GM23338 (cell line): ENCODE measurements at regions not wholly inside any gene's neighbourhood (a gene's known extent, or its start where the extent isn't known, plus 50 kb on each side); places are given as distances from the start of the nearest gene placed in this dataset.

Experiments
- ATAC-seq: fragments of 200-7000 bp; cut with Tn5 transposase; 3 replicates; pipeline ENCODE4 v1.9.1; 2020
- DNase-seq: peaks from one replicate; pipeline ENCODE4 v3.0.0-alpha.2; 2015; ENCODE audit warnings: low spot score
- H2AFZ ChIP-seq: fragments of 200-600 bp; sonication (generic); 2 replicates; pipeline ENCODE4 v1.8.0; 2016; ENCODE audit warnings: antibody characterized with exemption, mild to moderate bottlenecking, moderate library complexity
- H3F3A ChIP-seq: fragments of 200-600 bp; sonication (generic); replicated peaks from 2 replicates; pipeline ENCODE4 v1.8.0; 2017; ENCODE audit warnings: antibody characterized with exemption, mixed run types, low read depth
- H3K27ac ChIP-seq: fragments of 200-600 bp; sonication (generic); 2 replicates; pipeline ENCODE4 v1.6.1; 2016; ENCODE audit warnings: low read depth
- H3K27me3 ChIP-seq: fragments of 200-600 bp; sonication (generic); 2 replicates; pipeline ENCODE4 v1.8.0; 2016; ENCODE audit warnings: mild to moderate bottlenecking, mixed run types, moderate library complexity; ENCODE audit not compliant: insufficient read depth
- H3K36me3 ChIP-seq: fragments of 200-600 bp; sonication (generic); 2 replicates; pipeline ENCODE4 v1.8.0; 2016; ENCODE audit warnings: mild to moderate bottlenecking; ENCODE audit not compliant: insufficient read depth
- H3K4me1 ChIP-seq: fragments of 200-600 bp; sonication (generic); 2 replicates; pipeline ENCODE4 v1.8.0; 2016; ENCODE audit warnings: mild to moderate bottlenecking, moderate library complexity; ENCODE audit not compliant: insufficient read depth
- H3K4me2 ChIP-seq: fragments of 200-600 bp; sonication (generic); 2 replicates; pipeline ENCODE4 v1.7.1; 2017; ENCODE audit warnings: mixed run types
- H3K4me3 ChIP-seq: fragments of 200-600 bp; sonication (generic); 2 replicates; pipeline ENCODE4 v1.6.1; 2016; ENCODE audit warnings: mixed run types
- H3K79me2 ChIP-seq: fragments of 200-600 bp; sonication (generic); replicated peaks from 2 replicates; pipeline ENCODE4 v1.8.0; 2017; ENCODE audit warnings: mild to moderate bottlenecking; ENCODE audit not compliant: insufficient read depth
- H3K9me2 ChIP-seq: fragments of 200-600 bp; sonication (generic); 2 replicates; pipeline ENCODE4 v1.8.0; 2017; ENCODE audit not compliant: insufficient read depth
- H4K20me1 ChIP-seq: fragments of 200-600 bp; sonication (generic); replicated peaks from 2 replicates; pipeline ENCODE4 v1.8.0; 2017; ENCODE audit warnings: mild to moderate bottlenecking; ENCODE audit not compliant: insufficient read depth
- H3K27ac Mint-ChIP-seq: 2 replicates; pipeline ENCODE4 v1.8.0; 2020; ENCODE audit warnings: inconsistent platforms, mild to moderate bottlenecking, moderate library complexity, mixed read lengths
- H3K27me3 Mint-ChIP-seq: 3 replicates; pipeline ENCODE4 v1.8.0; 2022; ENCODE audit warnings: low read depth, mild to moderate bottlenecking, moderate library complexity, mixed read lengths, inconsistent platforms; ENCODE audit not compliant: insufficient read depth, poor library complexity
- H3K36me3 Mint-ChIP-seq: 3 replicates; pipeline ENCODE4 v1.8.0; 2021; ENCODE audit warnings: low read depth, mild to moderate bottlenecking, inconsistent platforms, moderate library complexity, mixed read lengths
- H3K4me1 Mint-ChIP-seq: 3 replicates; pipeline ENCODE4 v1.8.0; 2020; ENCODE audit warnings: mild to moderate bottlenecking, inconsistent platforms, mixed read lengths
- H3K4me3 Mint-ChIP-seq: 3 replicates; pipeline ENCODE4 v1.8.0; 2021; ENCODE audit warnings: moderate library complexity, mild to moderate bottlenecking, inconsistent platforms, mixed read lengths
- H3K9me3 Mint-ChIP-seq: 3 replicates; pipeline ENCODE4 v1.8.0; 2020; ENCODE audit warnings: moderate library complexity, mild to moderate bottlenecking, inconsistent platforms, mixed read lengths
- CREB1 ChIP-seq: fragments of 250-450 bp; sonication (Bioruptor Pico); IDR thresholded peaks from 2 replicates; pipeline ENCODE4 v1.5.0; 2020; ENCODE audit warnings: low read depth, mild to moderate bottlenecking, moderate library complexity
- EZH2 ChIP-seq: fragments of 200-600 bp; sonication (generic); IDR thresholded peaks from one replicate; pipeline ENCODE4 v1.8.0; 2017; ENCODE audit warnings: antibody characterized with exemption, mild to moderate bottlenecking, low read depth; ENCODE audit not compliant: unreplicated experiment
- EZH2phosphoT487 ChIP-seq: fragments of 200-600 bp; sonication (generic); IDR thresholded peaks from one replicate; pipeline ENCODE4 v1.8.1; 2018; ENCODE audit warnings: antibody characterized with exemption; ENCODE audit not compliant: unreplicated experiment
- JUNB ChIP-seq: IDR thresholded peaks from one replicate; pipeline ENCODE4 v1.6.1; 2016; ENCODE audit warnings: antibody characterized with exemption; ENCODE audit not compliant: unreplicated experiment
- NANOG ChIP-seq: IDR thresholded peaks from 2 replicates; pipeline ENCODE4 v1.6.1; 2016; ENCODE audit warnings: antibody characterized with exemption, borderline replicate concordance
- POLR2AphosphoS5 ChIP-seq: IDR thresholded peaks from 2 replicates; pipeline ENCODE4 v1.6.1; 2016; ENCODE audit warnings: antibody characterized with exemption, low read depth
- REST ChIP-seq: IDR thresholded peaks from one replicate; pipeline ENCODE4 v1.6.1; 2018; ENCODE audit warnings: antibody characterized with exemption; ENCODE audit not compliant: unreplicated experiment
- STAT1 ChIP-seq: IDR thresholded peaks from one replicate; pipeline ENCODE4 v1.6.1; 2016; ENCODE audit warnings: antibody characterized with exemption; ENCODE audit not compliant: unreplicated experiment
- ZNF114 ChIP-seq: fragments of 250-450 bp; sonication (Bioruptor Pico); IDR thresholded peaks from 2 replicates; pipeline ENCODE4 v1.5.0; 2020; ENCODE audit warnings: mild to moderate bottlenecking, moderate library complexity
- ZNF331 ChIP-seq: fragments of 250-450 bp; sonication (Bioruptor Pico); IDR thresholded peaks from 2 replicates; pipeline ENCODE4 v1.5.0; 2020; ENCODE audit warnings: low read depth, mild to moderate bottlenecking, moderate library complexity
- TF ChIP-seq, protein P1 (sequence below): IDR thresholded peaks from 2 replicates; pipeline ENCODE4 v1.6.1; 2016; ENCODE audit warnings: antibody characterized with exemption
- TF ChIP-seq, protein P2 (sequence below), 2 experiments: fragments of 200-600 bp in 1 of 2; sonication (generic) in 1 of 2; conservative IDR thresholded peaks; 2 replicates each; pipeline versions ENCODE4 v1.5.1 to v1.6.1; 2016 to 2017; ENCODE audit warnings: antibody characterized with exemption in 2 of 2, low read depth in 2 of 2, mild to moderate bottlenecking in 2 of 2, moderate library complexity in 1 of 2

DNA sequence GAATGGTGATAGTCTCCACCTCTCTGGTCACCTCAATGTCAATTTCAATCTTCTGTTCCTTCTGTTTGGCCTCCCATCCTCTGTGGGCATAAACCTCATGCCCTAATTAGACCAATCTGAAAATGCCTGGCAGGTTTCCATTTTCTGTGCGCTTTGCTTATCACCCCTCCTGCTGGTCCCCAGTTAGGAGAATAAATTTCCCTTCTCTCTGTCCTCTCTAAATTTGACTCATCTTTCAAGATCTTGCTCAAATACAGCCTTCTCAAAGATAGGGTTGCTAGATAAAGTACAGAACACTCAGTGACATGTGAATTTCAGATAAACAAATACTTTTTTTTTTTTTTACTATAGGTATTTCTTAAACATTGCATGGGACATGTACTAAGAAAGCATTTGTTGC is 69.4 kb upstream of the CD180 start (continued):
- no peak for TF ChIP-seq REST

GRCh38 chr5:67263656-67264408 is 67.2 kb upstream of the CD180 start:
- TF ChIP-seq ZNF331 (CRISPR knock-in tag) (no peak), EZH2 (no peak), JUNB (no peak), REST (no peak), POLR2AphosphoS5 (no peak), ZNF114 (CRISPR knock-in tag) (no peak), NANOG (no peak), STAT1 (no peak), EZH2phosphoT487 (no peak), CREB1 (no peak)
- TF ChIP-seq, protein P1, sequence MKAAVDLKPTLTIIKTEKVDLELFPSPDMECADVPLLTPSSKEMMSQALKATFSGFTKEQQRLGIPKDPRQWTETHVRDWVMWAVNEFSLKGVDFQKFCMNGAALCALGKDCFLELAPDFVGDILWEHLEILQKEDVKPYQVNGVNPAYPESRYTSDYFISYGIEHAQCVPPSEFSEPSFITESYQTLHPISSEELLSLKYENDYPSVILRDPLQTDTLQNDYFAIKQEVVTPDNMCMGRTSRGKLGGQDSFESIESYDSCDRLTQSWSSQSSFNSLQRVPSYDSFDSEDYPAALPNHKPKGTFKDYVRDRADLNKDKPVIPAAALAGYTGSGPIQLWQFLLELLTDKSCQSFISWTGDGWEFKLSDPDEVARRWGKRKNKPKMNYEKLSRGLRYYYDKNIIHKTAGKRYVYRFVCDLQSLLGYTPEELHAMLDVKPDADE: no peak
- TF ChIP-seq, protein P2, sequence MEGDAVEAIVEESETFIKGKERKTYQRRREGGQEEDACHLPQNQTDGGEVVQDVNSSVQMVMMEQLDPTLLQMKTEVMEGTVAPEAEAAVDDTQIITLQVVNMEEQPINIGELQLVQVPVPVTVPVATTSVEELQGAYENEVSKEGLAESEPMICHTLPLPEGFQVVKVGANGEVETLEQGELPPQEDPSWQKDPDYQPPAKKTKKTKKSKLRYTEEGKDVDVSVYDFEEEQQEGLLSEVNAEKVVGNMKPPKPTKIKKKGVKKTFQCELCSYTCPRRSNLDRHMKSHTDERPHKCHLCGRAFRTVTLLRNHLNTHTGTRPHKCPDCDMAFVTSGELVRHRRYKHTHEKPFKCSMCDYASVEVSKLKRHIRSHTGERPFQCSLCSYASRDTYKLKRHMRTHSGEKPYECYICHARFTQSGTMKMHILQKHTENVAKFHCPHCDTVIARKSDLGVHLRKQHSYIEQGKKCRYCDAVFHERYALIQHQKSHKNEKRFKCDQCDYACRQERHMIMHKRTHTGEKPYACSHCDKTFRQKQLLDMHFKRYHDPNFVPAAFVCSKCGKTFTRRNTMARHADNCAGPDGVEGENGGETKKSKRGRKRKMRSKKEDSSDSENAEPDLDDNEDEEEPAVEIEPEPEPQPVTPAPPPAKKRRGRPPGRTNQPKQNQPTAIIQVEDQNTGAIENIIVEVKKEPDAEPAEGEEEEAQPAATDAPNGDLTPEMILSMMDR (conservative IDR thresholded peaks at IDR 0.05; ENCODE audit: low read depth in 2 of 2): no peak
- H4K20me1 ChIP-seq: no peaks in the 10 kb centered on the region
- Mint-ChIP-seq H3K27me3 (no peaks in the 10 kb centered on the region), H3K9me3 (no peaks in the 10 kb centered on the region), H3K4me3 (no peak overlapping the region), H3K36me3 (no peaks in the 10 kb centered on the region), H3K27ac (no peak overlapping the region), H3K4me1 (no peaks in the 10 kb centered on the region)
- no peaks in the 10 kb centered on the region for H3F3A ChIP-seq
- ATAC-seq (no peak), DNase-seq (no peak)
- H3K27ac ChIP-seq: no peak overlapping the region
- H3K79me2 ChIP-seq: no peaks in the 10 kb centered on the region
- no peaks in the 10 kb centered on the region for H3K27me3 ChIP-seq
- H3K4me3 ChIP-seq: no peak overlapping the region
- H3K36me3 ChIP-seq: no peaks in the 10 kb centered on the region
- H2AFZ ChIP-seq: no peak overlapping the region
- H3K9me2 ChIP-seq: peaks cover 20% of the 10 kb centered on the region
- no peak overlapping the region for H3K4me2 ChIP-seq
- H3K4me1 ChIP-seq: no peaks in the 10 kb centered on the region
